ENCODE measurements at regions not wholly inside any gene's neighbourhood (a gene's known extent, or its start where the extent isn't known, plus 50 kb on each side); places are given as distances from the start of the nearest gene placed in this dataset.

DNA sequence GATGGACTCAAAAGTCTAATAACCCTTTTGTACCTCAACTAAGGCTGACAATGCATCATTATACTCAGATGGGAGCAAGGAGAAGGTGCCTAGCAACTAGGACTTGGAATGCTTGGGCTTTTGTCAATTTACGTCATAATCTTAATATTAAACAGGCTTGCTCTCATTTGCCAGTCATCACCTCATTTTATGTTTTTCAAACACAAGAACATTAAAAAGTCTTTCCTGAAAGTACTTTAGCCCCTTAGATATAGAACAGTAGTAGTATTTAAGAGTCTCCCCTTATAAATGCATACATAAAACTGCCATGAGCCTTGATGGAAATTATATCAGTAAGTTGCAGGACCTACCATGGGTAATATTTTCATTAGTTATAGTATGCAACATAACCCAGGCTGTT lies 150.7 kb upstream of the INTU start:
- H3K79me2 ChIP-seq (ENCODE audit: insufficient read depth, low read length) = no peaks in the 10 kb centered on the region
- no peak for FAIRE-seq
- CTCF ChIA-PET (ENCODE audit: low intra/inter-chr PET ratio, low total read pairs) = no interaction called here
- DNase-seq (ENCODE audit: low spot score) = no peak
- POLR2A ChIA-PET = no interaction called here
- WGBS (ENCODE audit: low lambda C conversion rate) = 0% methylated on average over 1 of the region's 1 CpG
- no peaks in the 10 kb centered on the region for H4K20me1 ChIP-seq (ENCODE audit: insufficient read depth, low read length)
- no peak overlapping the region for H3K4me2 ChIP-seq (ENCODE audit: low read depth, low read length)
- intact Hi-C loops (cut with micrococcal nuclease; ENCODE audit: unreplicated experiment) (no loop called here), in situ Hi-C loops (cut with HindIII; ENCODE audit: extremely low pct_ligation_motif_present, low pct_unique_long_range_greater_than_20kb) (no loop called here)
- no peaks in the 10 kb centered on the region for H3K27me3 ChIP-seq (ENCODE audit: control insufficient read depth in 1 of 2, insufficient read depth in 2 of 2, low read length in 2 of 2)
- ATAC-seq = no peak
- no peaks in the 10 kb centered on the region for H3K36me3 ChIP-seq (replicated peaks in 1 of 2; ENCODE audit: control insufficient read depth in 1 of 2, insufficient read depth in 2 of 2, low read length in 2 of 2)
- no peaks in the 10 kb centered on the region for H3K9me3 ChIP-seq (ENCODE audit: low read length)
- BruUV-seq (replicated peaks) = no TSS peak
- H3K9ac ChIP-seq (ENCODE audit: insufficient read depth, low read depth, low read length) = no peak overlapping the region
- no peak overlapping the region for H3K27ac ChIP-seq (ENCODE audit: extremely low read length, insufficient read depth, low read length)
- H3K4me3 ChIP-seq (replicated peaks in 1 of 3; ENCODE audit: insufficient read depth in 1 of 3, low read depth in 2 of 3, low read length in 3 of 3) = no peak overlapping the region
- H3K4me1 ChIP-seq (ENCODE audit: insufficient read depth, low read length) = no peaks in the 10 kb centered on the region
- H2AFZ ChIP-seq (ENCODE audit: low read length) = no peak overlapping the region
- TF ChIP-seq CREB1 (IDR thresholded peaks at IDR 0.05) (peak; percentile 45), CREB1 (CRISPR knock-in tag; IDR thresholded peaks at IDR 0.05) (no peak)
- TF ChIP-seq, protein P1, sequence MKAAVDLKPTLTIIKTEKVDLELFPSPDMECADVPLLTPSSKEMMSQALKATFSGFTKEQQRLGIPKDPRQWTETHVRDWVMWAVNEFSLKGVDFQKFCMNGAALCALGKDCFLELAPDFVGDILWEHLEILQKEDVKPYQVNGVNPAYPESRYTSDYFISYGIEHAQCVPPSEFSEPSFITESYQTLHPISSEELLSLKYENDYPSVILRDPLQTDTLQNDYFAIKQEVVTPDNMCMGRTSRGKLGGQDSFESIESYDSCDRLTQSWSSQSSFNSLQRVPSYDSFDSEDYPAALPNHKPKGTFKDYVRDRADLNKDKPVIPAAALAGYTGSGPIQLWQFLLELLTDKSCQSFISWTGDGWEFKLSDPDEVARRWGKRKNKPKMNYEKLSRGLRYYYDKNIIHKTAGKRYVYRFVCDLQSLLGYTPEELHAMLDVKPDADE (CRISPR knock-in tag; IDR thresholded peaks at IDR 0.05) = no peak

GRCh38 chr4:127484117-127484516 lies 148.6 kb upstream of the INTU start:
- no TSS peak for BruUV-seq (replicated peaks)
- H3K9ac ChIP-seq (ENCODE audit: insufficient read depth, low read depth, low read length) = no peak overlapping the region
- no peaks in the 10 kb centered on the region for H3K9me3 ChIP-seq (ENCODE audit: low read length)
- no peaks in the 10 kb centered on the region for H4K20me1 ChIP-seq (ENCODE audit: insufficient read depth, low read length)
- WGBS (ENCODE audit: low lambda C conversion rate) = 6% methylated on average over 1 of the region's 1 CpG
- FAIRE-seq = no peak
- H3K36me3 ChIP-seq (replicated peaks in 1 of 2; ENCODE audit: control insufficient read depth in 1 of 2, insufficient read depth in 2 of 2, low read length in 2 of 2) = no peaks in the 10 kb centered on the region
- no peak overlapping the region for H2AFZ ChIP-seq (ENCODE audit: low read length)
- intact Hi-C loops (cut with micrococcal nuclease; ENCODE audit: unreplicated experiment) = no loop called here
- ATAC-seq = no peak
- no peaks in the 10 kb centered on the region for H3K4me1 ChIP-seq (ENCODE audit: insufficient read depth, low read length)
- H3K27me3 ChIP-seq (ENCODE audit: control insufficient read depth in 1 of 2, insufficient read depth in 2 of 2, low read length in 2 of 2) = no peaks in the 10 kb centered on the region
- in situ Hi-C loops (cut with HindIII; ENCODE audit: extremely low pct_ligation_motif_present, low pct_unique_long_range_greater_than_20kb) = no loop called here
- no peak for DNase-seq (ENCODE audit: low spot score)
- H3K4me2 ChIP-seq (ENCODE audit: low read depth, low read length) = no peak overlapping the region
- ChIA-PET POLR2A (no interaction called here), CTCF (ENCODE audit: low intra/inter-chr PET ratio, low total read pairs) (no interaction called here)
- H3K79me2 ChIP-seq (ENCODE audit: insufficient read depth, low read length) = no peaks in the 10 kb centered on the region
- no peak overlapping the region for H3K27ac ChIP-seq (ENCODE audit: extremely low read length, insufficient read depth, low read length)
- TF ChIP-seq, protein P2, sequence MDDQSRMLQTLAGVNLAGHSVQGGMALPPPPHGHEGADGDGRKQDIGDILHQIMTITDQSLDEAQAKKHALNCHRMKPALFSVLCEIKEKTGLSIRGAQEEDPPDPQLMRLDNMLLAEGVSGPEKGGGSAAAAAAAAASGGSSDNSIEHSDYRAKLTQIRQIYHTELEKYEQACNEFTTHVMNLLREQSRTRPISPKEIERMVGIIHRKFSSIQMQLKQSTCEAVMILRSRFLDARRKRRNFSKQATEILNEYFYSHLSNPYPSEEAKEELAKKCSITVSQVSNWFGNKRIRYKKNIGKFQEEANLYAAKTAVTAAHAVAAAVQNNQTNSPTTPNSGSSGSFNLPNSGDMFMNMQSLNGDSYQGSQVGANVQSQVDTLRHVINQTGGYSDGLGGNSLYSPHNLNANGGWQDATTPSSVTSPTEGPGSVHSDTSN (CRISPR knock-in tag; IDR thresholded peaks at IDR 0.05; ENCODE audit: borderline replicate concordance) = no peak
- TF ChIP-seq RFXANK (CRISPR knock-in tag; IDR thresholded peaks at IDR 0.05) = no peak
- no peak for TF ChIP-seq ZSCAN12 (CRISPR knock-in tag; IDR thresholded peaks at IDR 0.05)
- no peak for TF ChIP-seq PCBP2 (optimal IDR thresholded peaks at IDR 0.05; ENCODE audit: low read depth, low read length, poor library complexity, severe bottlenecking)
- TF ChIP-seq GABPB1 (CRISPR knock-in tag; IDR thresholded peaks at IDR 0.05) = no peak
- TF ChIP-seq, protein P3, sequence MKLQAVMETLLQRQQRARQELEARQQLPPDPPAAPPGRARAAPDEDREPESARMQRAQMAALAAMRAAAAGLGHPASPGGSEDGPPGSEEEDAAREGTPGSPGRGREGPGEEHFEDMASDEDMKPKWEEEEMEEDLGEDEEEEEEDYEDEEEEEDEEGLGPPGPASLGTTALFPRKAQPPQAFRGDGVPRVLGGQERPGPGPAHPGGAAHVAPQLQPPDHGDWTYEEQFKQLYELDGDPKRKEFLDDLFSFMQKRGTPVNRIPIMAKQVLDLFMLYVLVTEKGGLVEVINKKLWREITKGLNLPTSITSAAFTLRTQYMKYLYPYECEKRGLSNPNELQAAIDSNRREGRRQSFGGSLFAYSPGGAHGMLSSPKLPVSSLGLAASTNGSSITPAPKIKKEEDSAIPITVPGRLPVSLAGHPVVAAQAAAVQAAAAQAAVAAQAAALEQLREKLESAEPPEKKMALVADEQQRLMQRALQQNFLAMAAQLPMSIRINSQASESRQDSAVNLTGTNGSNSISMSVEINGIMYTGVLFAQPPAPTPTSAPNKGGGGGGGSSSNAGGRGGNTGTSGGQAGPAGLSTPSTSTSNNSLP (IDR thresholded peaks at IDR 0.05; ENCODE audit: low read depth, low read length) = no peak
- TF ChIP-seq ZNF143 (CRISPR knock-in tag; IDR thresholded peaks at IDR 0.05) = no peak
- no peak for TF ChIP-seq FOXA3 (CRISPR knock-in tag; IDR thresholded peaks at IDR 0.05)
- no peak for TF ChIP-seq SATB2 (CRISPR knock-in tag; IDR thresholded peaks at IDR 0.05)
- TF ChIP-seq RBAK (CRISPR knock-in tag; IDR thresholded peaks at IDR 0.05) = no peak
- TF ChIP-seq MXD3 (CRISPR knock-in tag; IDR thresholded peaks at IDR 0.05) = no peak
- no peak overlapping the region for H3K4me3 ChIP-seq (replicated peaks in 1 of 3; ENCODE audit: insufficient read depth in 1 of 3, low read depth in 2 of 3, low read length in 3 of 3)
